ENCODE measurements at regions not wholly inside any gene's neighbourhood (a gene's known extent, or its start where the extent isn't known, plus 50 kb on each side); places are given as distances from the start of the nearest gene placed in this dataset.
"Not testable (repeated sequence)": the region's sequence is repeated elsewhere in the genome, so short reads cannot be mapped to it uniquely, and the experiment has no call there.

DNA sequence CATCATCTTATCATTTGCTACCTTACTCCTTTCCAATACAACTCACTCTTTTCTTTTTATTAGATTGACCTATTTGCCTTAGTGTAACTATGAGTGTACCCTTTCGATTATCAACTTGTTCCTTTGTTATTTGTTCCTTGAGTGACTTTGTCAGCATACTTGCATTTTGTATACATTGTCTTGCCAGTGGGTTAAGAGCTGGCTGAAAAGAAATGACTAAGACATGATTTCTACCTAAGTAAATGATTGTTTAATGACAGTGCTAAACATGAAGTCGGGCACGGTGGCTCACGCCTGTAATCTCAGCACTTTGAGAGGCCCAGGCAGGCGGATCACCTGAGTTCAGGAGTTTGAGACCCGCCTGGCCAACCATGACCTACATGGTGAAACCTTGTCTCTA lies 1042.3 kb downstream of the TBL1XR1 start:
- DNase-seq: no peak

DNA sequence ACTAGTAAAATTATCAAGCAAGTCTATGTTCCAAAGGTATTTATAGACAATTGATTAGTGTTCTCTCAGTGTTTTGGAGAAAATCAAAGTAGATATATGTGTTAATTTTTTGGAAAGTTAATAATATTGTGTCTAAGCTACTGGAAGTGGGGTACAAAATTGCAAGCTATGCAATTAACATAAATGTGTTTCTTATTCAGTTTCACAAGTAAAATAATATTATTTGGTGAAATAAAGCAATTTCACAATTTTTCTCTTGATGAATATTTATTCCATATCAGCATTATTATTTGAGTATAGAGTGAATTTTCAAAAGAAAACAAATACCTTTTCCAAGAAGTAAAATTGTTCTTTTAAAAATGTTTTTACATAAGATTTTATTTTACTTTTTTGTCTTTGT lies 1047.7 kb downstream of the TBL1XR1 start:
- DNase-seq: no peak

DNA sequence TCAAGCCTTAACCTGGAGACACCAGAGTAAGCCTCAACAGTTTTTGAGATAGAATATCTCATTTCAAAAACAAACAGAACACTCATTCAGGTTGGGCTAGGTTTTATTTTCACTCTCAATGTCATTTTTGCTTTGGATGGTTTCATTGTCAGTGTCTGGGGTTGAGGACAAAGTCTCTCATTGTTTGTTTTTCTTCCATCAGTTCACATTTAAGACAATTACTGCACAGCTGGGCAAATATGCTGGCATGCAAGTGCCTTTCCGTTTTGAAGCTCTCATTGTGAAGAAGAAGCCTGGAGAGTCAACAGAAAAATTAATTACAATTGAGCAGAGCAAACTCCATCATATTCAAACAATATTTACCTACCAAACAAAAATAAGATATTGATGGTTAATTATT lies 1050.0 kb downstream of the TBL1XR1 start:
- peak; percentile 63 for DNase-seq

DNA sequence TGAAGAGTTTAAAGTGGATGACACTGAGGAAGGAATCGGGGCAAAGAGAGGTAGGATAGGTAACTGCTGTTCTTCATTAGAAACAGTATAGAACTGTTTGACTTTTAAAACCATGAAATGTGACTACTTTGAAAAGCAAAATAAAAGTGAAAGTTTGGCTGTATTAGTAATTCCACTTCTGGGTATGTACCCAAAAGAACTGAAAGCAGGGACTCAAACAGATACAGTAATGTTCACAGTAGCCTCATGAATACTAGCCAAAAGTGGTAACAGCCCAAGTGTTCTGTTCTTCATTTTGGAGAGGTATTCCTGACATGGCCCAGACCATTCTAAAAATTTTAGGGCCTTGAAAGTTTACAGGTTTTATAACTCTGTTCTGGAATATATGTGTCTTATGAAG lies 1055.4 kb downstream of the TBL1XR1 start:
- no peak for DNase-seq

DNA sequence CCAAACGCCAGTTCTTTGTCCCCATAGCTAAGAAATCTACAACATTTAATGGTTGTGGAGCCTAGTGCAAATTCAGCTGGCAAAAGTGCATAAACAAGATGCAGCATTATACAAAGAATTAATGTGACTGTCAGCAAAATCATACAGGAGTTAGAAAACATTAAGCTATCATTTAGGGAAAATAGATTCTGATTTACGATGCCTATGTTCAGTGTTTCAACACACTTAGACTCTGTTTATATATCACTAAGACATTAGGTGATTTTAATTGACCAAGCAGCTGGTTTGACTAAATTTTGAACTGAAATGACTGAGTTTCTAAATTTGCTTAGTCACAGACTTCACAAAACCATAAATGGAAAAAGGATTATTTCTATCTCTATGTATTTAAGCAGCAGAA lies 1076.8 kb downstream of the TBL1XR1 start:
- no peak for DNase-seq

DNA sequence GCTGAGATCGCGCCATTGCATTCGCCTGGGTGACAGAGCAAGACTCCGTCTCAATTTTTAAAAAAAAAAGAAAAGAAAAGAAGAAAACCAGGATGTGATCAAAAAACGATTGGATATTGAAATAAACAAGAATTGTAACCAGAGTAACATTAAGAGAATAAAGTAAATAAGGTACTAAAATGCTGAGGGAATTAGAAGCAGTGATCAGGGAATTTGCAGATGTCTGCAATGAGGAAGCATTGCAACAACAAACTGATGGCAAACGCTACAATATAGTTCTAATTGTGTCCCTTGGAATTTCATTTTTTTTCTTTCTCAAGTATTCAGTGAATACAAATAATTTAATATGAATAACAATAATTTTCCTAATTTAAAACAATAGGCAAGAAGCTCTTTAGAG lies 1077.5 kb downstream of the TBL1XR1 start:
- no peak for DNase-seq

DNA sequence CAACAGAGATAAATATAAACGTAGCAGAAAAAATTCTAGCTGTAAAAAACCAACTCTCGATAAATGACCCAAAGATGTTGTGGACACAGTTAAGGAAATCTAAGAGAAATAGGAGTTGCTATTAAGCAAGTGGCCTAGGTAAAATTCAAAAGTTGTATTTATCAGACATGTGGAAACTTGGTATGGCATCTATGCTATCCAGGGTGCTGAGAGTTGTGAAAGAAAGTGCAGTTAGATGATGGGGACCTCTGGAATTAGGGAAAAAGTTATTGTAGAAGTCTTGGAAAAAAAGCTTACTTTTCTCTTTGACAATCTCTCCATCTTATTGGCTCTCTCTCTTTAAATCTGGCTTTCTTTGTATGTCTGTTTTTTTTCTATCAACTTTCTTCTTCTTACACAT lies 1090.9 kb downstream of the TBL1XR1 start:
- no peak for DNase-seq

DNA sequence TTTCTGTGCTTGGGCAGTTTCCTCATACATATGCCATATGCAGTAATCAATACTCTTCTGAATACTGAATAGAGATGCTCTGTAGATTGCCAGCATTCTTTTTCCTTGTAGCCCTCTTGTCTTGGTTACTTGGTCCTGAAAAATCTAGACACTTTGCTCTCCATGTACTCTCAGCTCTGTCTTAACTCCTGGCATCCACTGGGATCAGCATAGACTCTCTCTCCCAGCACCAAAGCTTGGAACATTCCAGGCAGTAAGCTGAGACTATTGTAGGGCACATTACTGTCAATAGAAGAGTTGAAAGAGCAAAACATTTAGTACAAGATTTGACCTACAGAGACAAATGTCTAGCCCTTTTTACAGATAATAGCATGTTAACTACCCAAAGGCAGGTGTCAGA lies 1100.3 kb downstream of the TBL1XR1 start:
- peak; percentile 58 for DNase-seq

DNA sequence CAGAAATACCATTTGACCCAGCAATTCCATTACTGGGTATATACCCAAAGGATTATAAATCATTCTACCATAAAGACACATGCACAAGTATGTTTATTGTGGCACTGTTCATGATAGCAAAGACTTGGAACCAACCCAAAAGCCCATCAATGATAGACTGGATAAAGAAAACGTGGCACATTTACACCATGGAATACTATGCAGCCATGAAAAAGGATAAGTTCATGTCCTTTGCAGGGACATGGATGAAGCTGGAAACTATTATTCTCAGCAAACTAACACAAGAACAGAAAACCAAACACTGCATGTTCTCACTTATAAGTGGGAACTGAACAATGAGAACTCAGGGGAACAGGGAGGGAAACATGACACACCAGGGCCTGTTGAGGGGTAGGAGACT lies 1103.4 kb downstream of the TBL1XR1 start:
- not testable (repeated sequence) for DNase-seq

DNA sequence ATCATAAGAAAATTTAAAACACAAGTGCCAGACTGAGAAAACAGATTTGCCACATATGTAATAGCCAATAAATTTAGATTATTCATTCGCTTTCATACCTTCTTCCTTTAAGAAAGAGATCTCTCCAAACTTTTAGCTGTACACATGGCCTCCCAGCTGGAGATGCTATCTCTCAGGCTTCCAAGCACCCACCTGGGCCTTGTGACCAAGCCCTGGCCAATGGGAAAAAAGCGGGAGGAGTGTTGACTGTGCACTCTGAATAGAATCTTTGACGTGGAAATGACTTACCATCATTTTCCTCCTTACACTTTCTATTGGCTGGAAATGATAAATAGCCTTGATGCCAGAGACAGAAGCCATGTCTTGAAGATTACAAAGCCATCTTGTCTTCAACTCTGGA lies 1106.6 kb downstream of the TBL1XR1 start:
- DNase-seq: no peak

DNA sequence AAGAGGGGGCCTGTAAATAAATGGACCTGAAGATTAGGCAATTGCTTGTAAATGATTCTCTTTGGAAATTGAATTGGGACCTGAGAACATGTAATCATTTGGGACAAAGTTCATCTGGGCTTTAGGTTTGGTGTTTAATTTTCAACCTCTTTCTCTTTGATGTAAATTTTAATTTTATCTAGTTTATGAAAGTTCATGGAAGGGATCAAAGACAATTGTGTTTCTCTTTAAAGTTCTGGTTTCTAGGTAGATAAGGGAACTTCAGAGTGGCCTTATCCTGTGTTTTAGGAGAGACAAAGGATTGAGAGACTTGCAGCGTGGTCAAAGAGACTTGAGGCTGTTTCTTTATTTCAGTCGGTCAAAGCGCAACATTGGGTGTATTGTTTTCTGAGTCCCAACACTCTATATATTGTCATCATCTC lies 1108.3 kb downstream of the TBL1XR1 start:
- DNase-seq: no peak

DNA sequence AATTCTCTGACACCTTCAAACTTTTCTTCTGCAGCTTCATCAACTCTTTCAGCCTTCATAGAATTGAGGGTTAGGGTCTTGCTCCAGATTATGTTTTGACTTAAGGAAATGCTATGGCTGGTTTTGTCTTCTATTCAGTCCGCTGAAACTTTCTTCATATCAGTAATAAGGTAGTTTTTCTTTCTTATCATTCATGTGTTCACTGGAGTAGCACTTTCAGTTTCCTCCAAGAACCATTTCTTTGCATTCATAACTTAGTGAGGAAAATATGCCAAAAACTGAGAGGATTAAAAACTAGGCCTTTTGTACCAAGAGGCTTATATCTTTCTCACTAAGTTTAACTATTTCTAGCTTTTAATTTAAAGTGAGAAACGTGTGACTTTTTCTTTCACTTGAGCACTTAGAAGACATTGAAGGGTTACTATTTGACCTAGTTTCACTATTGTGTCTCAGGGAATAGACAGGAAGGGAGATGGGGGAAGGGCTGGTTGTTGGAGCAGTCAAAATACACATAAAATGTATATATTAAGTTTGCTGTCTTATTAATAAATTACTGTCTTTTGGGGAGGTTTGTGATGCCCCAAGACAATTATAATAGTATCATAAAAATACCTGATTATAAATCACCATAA lies 1110.1 kb downstream of the TBL1XR1 start:
- no peak for DNase-seq

DNA sequence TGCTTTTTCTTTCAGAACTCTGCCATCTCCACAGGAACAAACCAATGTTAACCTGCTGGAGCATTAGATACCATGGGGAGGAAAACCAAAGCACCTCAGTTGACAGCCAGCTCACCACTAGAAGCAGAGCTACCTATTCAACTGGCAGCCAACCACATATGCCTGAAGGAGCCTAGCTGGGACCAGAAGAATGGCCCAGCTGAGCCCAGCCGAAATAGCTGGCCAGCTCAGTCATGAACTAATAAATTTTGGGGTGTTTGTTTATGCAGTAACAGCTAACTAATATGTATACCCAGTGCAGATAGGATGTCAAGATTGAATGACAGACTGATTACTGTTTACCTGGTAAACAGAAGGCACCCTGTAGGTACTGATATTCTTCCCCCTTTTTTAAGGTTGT lies 1117.5 kb downstream of the TBL1XR1 start:
- no peak for DNase-seq

DNA sequence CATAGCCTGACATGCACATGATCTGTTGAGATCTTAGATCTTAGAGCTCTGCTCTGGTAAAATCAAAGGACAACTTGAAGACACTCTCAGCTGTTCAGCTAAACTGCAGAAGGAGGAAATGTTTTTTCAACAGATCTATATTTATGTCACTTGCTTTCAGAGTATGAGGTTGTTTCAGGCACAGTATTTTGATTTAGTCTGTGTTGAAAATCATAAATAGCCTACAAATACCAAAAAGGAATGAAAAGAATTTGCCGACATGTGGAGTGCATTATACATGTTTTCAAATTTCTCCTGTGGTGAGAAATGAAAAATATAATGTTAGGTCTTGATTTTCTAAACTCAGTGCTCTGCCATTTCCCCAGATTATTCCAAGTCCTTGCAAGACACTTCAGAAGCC lies 1118.4 kb downstream of the TBL1XR1 start:
- no peak for DNase-seq

DNA sequence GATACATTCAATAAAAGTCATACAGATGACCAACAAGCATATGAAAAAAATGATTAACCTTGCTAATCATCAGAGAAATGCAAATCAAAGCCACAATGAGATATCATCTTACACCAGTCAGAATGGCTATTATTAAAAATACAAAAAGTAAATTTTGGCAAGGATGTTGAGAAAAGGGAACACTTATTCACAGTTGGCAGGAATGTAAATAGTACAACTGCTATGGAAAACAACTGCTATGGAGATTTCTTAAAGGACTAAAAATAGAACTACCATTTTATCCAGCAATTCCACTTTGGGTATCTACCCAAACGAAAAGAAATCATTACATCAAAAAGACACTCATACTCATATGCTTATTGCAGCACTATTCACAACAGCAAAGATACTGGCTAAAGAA lies 1121.8 kb downstream of the TBL1XR1 start:
- no peak for DNase-seq

DNA sequence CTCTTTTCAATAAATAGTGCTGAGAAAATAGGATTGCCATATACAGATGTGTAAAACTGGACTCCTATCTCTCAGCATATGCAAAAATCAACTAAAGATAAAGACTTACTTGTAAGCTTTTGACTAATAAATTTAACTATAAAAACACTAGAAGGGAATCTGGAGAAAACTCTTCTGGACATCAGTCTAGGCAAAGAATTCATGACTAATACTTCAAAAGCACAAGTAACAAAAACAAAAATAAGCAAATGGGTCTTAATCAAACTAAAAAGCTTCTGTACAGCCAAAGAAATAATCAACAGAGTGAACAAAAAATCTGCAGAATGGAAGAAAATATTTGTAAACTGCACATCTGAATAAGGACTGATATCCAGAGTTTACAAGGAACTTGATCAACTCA lies 1122.2 kb downstream of the TBL1XR1 start:
- no peak for DNase-seq

DNA sequence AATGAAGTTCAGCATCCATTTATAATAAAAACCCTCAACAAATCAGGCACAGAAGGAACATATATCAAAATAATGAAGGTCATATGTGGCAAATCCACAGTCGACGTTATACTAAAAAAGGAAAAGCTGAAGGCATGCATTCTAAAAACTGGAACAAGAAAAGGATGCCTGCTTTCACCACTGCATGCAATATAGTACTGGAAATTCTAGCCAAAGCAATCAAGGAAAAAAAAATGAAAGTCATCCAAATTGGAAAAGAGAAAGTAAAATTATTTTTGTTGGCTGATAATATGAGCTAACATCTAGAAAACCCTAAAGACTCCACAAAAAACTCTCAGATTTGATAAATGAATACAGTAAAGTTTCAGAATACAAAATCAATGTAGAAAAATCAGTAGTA lies 1123.2 kb downstream of the TBL1XR1 start:
- no peak for DNase-seq

DNA sequence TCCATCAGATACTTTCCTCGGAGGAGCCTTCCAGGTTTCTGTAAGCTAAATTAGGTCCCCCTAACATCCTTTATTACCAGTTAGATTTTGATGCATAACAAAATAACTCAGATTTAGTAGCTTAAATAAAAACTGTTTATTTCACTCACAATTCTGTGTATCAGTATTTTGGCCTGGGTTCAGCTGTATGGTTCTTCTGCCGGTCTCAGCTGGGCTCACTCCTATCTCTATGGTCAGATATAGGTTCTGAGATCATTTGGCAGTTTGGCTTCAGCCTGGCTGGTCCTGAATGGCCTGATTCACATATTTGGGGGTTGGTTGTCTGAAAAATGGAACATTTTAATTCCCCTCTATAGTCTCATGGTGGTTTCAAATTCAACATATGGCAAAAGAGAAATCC lies 1125.3 kb downstream of the TBL1XR1 start:
- no peak for DNase-seq

DNA sequence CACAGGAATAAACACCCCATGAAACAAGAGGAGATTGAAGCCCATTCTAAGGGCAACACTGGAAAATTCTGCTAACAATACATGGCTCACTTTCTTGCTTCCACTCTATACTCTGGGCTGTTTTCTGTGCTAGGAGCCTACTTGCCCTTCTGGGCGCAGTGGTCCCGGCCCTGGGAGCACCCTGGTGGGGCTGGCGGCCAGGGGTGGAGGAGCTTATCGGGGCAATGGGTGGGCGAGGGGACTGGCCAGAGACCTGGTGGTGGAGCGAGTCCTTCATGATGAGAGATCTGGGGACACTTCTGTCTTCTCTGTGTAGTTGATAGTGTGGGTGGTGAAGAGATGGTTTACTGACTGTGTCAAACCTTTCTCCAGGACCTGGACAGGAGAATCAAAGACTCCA lies 1128.5 kb downstream of the TBL1XR1 start:
- DNase-seq: no peak

DNA sequence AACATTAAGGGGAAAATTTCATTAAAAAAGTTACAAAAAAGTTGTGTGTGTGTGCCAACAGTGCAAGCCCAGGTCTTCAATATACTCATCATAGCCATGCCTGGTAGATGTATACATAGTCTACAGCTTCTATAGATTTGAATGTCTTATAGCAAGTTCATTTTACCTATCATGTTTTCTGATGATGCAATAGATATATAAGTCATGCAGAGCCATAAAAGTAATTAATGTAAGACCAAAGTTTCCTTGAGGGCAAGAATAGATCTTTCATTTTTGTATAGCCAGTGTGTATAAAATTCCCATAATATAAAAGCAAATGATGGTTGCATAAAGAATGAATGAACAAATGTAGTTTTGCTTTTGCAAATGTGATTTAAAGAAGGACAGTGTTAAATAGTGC lies 1138.4 kb downstream of the TBL1XR1 start:
- no peak for DNase-seq

DNA sequence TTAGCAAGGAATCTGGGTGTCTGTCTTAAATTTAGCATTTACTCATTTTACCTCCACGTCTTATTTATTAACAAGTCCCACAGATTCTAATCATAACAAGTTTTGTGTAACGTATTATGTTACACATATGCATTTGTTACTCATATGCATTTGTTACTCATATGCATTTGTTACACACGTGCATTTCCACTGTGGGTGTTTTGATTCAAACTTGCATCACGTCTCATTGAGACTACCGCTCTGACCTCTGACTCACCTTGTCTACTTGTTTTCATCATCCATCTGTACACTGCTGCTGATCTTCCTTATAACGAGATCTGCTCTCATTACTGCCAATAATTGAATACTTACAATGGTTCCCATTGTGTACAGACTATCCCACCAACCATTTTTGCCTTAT lies 1141.4 kb downstream of the TBL1XR1 start:
- peak; percentile 30 for DNase-seq

DNA sequence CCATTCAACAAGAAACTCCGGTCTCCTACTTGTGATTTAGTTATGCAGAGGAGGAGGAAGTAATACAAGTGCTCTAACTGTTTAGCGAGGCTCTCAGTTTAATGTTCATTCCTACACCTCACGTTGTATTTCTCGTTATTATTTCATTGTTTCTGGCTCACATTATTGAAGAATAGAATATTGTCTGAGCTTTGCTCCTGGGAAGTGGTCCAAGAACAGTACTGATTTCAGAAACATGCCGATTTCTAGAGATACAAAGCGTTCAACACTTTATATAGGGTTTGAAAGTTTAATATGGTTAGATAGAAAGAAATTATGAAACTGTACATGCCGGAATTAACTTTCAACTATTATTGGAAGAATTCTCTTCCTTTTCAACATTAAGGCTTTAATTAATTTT lies 1145.5 kb downstream of the TBL1XR1 start:
- DNase-seq: no peak

DNA sequence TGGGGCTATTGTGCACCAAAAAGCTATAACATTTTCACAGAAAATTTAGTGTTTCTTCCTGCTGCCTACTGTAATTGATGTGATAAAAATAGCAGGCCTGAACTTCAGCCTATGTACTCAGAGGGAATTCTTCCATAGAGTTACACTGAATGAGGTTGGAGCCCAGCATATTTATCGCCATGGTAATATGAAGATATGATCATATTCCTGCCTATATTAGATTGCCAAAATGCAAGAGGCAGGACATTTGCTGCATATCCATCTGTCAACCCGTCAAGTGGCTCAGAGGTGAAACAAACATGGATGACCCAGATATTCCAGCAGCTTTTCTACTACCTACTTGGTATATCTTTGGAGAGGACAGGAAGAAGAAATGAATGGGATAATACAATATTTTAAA lies 1150.6 kb downstream of the TBL1XR1 start:
- peak; percentile 57 for DNase-seq

DNA sequence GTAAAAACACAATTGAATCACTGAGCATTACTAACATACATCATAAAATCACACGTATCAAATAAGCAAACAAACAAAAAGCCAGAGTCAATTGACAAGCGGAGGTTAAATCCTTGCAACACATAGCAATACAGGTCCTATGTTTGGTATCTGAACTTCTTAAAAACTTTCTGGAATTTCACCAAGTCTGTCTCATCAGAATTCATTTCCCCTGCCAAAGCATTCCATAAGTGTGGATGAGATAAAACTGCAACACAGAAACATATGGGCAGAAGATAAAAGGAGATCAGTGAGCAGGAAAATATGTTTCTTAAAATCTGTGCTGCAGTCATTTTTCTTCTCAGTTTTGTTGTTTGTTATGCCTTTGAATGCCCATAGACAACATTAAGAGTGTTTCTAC lies 1155.5 kb downstream of the TBL1XR1 start:
- DNase-seq: no peak

DNA sequence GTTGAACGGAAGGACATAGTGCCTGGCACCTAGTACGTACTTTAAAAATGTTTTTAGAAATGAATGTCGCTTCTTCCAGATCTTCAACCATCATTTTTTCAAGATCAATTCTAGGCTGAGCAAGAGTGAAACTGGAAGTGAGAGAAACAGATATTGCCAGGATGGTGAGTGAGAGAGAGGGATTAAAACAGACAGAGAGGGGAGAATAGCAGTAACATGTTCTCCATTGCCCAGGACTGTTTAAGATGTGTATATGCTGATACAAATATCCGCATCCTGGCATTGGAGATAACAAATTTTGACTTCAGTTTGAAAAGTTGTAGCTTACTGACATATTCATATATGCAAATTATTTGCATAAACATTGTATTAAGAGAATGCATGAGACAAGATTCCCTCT lies 1156.1 kb downstream of the TBL1XR1 start:
- DNase-seq: no peak

DNA sequence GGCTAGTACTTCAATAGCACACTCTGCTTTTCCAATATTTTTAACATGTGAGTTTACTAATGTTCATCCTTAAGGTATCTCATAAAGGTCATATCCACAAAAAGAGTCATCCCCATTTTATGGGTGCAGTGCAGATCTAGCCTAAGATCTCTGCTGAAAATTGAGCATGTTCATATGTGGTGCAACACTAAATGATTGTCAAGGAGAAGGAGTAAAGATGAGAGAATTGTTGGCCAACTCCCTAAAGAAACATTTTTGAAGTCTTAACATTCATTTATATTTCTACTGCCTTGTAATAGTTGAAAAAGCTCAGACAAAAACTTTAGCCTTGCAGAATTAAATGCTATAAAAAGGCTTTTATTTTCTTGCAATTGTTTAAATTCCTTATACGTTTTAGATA lies 1159.6 kb downstream of the TBL1XR1 start:
- DNase-seq: no peak
